Astrocyte (in vitro differentiated cells and primary cell): ENCODE measurements at regions not wholly inside any gene's neighbourhood (a gene's known extent, or its start where the extent isn't known, plus 50 kb on each side); places are given as distances from the start of the nearest gene placed in this dataset.

ENCODE experiments used
- CTCF ChIP-seq: IDR thresholded peaks from 2 replicates; pipeline ENCODE4 v1.5.1; 2011; ENCODE audit warnings: low read depth, mild to moderate bottlenecking, inconsistent platforms, low read length, moderate library complexity; ENCODE audit not compliant: insufficient read depth
- EZH2 ChIP-seq: IDR thresholded peaks from 2 replicates; pipeline ENCODE4 v1.6.1; 2012; ENCODE audit warnings: mild to moderate bottlenecking, low read length, inconsistent platforms; ENCODE audit not compliant: insufficient read depth

- TF ChIP-seq CTCF (no peak), EZH2 (no peak)
Observed at GRCh38 chr12:72093930-72094329, 155.3 kb downstream of the TPH2 start.
